ENCODE measurements at regions not wholly inside any gene's neighbourhood (a gene's known extent, or its start where the extent isn't known, plus 50 kb on each side); places are given as distances from the start of the nearest gene placed in this dataset.

DNA sequence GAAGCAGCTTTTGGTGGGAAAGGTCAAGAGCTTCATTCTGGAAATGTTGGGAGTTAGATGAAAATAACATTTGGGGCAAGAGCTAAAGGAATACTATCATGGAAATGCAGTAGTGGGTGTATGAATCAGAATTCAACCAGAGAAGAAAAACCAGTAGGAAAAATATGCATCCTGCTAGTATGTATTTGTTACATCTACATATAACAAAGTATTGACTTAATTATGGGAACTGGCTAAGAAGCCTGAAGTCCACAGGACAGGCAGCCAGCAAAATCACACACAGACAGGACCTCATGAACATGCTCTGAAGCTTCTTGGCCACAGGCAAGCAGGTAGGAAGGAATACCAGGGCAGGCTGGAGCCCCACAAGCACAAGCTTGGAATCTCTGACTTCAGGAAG is 185.8 kb downstream of the FBXO15 start:
- DNase-seq: no peak

GRCh38 chr18:73959352-73959751 is 188.3 kb downstream of the FBXO15 start:
- DNase-seq: no peak

DNA sequence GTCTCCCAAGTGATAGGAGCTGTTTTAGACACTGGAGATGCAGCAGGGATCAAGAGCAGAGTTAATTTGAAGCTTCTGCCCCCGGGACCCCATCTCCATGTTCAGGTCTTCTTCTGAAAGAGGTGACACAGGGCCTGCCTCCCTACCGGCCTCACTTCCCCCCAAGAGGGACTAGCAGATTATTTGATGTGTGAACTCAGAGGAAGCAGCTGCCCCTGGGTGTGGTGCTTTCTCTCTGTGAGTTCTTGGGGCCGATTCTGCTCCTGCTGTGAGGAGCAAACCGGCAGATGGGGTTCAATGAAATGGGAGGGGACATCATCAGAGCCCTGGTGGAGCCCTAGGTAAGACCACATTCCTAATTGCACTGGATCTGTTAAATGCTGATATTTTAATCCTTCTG is 193.4 kb downstream of the FBXO15 start:
- no peak for DNase-seq

GRCh38 chr18:73952296-73952946 is 195.2 kb downstream of the FBXO15 start:
- no peak for DNase-seq

- DNase-seq: no peak
Observed at GRCh38 chr18:73950116-73950700, 197.4 kb downstream of the FBXO15 start.

- no peak for DNase-seq
Observed at GRCh38 chr18:73948497-73948896, 199.1 kb downstream of the FBXO15 start.

DNA sequence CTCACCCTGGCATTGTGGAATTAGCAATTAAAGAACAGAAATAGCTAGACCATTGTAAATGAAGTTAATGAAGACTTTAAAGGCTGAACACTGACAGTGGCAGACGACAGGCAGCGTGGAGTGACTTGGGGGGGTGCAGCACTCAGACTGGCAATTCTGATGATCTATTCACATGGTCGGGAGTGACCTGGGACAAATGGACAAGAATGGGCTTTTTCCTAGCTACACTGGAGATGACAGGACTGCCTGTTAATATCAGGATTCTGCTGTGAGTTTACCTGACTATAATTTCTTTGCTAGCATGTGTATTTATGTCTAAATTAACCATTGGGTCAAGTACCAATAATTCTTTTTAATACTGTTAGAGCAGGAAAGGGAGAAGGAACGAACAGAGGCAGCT is 199.6 kb downstream of the FBXO15 start:
- DNase-seq: no peak

DNA sequence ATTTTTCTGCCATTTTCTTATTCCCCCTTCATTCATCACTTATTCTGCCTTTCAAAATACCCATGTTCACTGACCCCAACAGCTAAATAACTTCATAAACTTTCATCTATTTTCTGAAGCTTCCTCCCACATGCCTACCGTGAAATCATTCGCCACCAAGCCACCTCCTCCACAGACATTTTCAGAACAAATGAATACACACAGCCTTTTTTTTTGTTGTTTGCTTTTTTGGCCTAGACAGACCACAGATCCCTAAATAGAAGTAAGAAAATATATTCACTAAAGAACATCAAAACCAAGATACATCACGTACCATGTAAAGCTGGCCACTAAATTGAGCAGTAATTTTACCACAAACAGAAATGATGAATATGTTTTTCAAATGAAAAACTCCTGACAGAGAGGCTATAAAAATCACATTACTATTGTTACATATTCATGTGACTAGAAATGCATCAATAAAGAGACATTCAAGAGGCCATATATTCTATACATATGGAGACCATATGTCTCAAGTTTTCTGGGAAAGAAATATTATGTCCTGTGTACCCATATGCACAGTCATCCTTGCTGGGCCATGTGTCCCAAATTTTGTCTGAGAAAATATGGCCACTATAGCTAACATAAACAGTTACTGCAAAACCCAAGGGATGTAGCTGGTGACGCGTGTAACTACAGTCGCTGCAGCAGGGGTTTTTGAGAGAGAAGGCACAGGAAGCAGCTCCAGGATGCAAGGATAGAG is 200.3 kb downstream of the FBXO15 start:
- DNase-seq: no peak

DNA sequence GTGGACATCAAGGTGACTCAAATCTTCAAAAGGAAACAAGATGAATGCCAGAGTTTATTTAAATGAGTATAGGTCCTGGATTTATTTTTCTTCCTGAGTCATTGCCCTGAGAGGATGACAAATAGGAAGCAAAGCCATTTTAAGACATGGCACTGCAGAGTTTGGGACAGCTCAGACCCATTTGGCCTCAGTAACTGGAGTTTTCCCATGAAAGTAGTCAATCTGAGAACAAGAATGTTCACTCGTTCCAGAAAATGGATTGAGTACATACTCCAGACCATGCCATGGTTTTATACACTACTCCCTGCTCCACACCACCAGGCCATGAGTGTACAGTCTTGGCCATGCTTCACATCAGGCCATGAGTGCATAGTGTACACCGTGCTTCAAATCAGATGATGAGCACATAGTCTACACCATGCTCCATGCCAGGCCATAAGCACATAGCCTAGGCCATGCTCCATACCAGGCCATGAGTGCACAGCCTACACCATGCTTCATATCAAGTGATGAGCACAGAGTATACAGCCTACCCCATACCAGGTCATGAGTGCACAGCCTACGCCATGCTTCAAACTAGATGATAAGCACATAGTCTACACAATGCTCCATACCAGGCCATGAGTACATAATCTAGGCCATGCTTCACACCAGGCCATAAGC is 202.4 kb downstream of the FBXO15 start:
- no peak for DNase-seq

DNA sequence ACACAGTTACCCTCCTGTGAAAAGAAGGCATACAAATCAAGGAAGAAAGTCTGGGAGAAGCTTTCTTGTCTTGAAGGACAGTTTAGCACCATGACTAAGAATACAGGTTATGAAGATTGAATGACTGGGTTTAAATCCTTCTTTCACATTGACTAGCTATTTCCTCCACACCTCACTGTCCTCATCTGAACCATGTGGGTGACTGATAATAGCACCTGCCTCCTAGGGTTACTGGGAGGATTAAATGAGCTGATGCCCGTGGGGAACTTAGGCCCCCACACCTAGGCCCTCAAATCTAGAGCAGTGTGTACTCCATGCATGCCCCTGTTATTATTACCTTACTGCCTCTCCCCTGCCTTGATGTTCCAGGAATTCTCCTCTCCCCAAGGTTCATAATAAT is 202.9 kb downstream of the FBXO15 start:
- DNase-seq: no peak

DNA sequence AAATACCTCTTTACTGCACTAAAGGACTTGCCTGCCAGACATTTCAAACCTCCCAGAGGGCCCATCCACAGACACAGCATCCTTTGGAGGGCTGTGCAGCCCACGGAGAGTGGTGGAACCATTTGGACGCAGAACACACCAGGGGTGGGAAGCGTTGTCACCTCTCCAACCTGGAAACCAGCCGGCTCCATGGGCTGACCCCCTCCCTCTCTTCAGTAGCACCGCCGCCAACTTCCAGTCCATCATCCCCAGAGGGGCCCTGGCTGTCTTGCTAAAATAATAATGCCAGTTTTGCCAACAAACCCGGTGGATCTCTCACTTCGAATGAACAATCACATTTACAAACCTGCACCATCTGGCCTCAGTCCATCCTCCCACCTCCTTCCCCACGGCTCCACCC is 203.9 kb downstream of the FBXO15 start:
- no peak for DNase-seq

DNA sequence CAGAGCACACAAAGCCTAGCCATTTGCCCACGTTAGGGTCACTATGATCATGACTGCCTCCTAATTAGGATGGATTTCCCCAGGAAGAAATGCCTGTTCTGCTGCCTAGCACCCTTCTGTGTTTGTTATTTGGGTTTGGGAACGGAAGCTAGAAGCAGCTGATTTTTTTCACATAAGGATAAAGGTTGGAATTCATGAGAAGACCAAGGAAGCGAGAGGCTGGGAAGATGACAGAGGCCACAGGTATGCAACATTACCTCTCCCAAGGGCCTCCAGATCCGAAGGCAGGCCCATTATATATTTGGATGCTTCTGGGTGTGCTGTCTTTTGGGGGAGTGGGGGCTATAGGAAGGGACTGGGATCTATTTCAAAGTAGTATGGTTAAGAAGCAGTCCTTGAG is 204.7 kb downstream of the FBXO15 start:
- no peak for DNase-seq

DNA sequence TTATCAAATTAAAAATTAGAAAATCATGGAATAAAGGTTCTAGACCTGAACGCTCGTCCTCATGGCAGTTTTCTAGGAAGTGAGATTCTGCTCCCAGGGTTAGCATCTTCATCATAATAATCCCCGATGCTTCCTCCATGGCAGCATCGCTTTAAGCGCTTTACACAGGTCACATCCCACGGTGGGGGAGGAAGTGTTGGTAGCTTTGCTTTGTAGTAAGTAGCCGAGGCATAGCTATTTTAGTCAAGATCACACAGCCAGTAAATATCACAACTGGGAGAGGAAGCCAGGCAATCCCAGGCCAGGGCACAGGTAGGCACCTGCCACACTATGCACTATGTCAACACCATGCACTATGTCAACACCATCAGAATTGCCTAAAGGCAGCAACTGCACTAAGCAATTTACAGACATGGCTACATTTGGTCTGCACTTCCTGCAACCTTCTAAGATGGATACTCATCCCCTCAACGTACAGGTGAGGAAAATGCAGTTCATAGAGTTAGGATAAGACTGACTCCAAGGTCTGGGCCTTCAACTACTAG is 205.5 kb downstream of the FBXO15 start:
- DNase-seq: peak; percentile 17

DNA sequence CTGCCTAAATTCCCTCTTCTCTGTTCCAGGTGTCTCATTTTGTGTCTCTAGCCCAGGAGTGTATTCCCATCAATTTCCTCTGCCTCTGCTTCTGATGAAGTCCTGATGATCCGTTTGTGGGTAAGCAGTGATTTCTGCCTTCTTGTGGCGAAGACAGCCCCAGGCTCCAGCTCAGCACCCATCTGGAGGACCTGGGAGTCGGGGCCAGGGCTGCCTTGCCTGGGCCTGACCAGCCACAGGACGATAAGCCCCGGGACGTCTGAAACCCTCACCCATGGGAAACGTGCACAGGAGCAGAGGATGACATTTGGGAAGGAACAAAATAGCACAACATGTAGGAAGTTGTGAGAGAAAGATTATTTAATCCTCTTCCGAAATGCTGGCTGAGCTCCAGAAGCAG is 206.9 kb downstream of the FBXO15 start:
- DNase-seq: no peak

- DNase-seq: no peak
Observed at GRCh38 chr18:73939391-73939790, 208.2 kb downstream of the FBXO15 start.

DNA sequence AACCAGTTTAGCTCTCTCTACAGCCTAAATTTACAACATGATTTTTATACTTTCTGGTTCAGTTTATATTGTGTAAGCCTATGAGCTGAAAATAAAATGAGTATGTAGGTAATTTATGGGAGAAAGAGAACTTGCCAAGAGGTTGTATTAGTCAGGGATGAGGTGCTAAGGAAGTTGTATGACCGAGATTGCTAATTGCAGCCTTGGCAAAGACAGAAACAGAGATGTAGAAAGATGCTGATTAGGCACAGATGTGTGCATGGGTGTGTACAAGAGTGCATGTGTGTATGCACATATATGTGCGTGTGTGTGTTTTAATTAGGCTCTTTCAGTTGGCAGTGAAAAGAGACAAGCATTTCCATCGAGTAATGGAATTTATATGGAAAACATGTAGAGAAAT is 213.9 kb downstream of the FBXO15 start:
- DNase-seq: no peak

DNA sequence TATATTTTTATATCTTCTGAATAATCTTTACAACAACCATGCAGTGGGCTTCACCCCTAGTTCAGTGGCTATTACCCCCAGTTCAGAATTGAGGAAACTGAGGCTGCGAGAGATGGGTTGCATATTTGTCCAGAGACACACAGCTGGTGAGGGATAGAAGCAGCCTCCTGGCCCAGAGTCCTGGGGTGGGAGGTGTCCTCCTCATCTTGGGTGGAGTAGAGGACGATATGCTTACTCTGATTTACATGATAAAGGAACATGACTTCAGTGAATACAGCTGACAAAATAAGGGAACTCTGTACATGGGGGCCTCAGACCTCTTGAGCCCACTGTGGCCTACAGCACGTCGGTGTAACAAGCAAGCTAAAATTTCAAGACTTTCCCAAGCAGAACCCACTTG is 214.7 kb downstream of the FBXO15 start:
- DNase-seq: no peak

GRCh38 chr18:73927496-73927895 is 220.1 kb downstream of the FBXO15 start:
- no peak for DNase-seq

GRCh38 chr18:73924836-73925235 is 222.8 kb downstream of the FBXO15 start:
- no peak for DNase-seq

DNA sequence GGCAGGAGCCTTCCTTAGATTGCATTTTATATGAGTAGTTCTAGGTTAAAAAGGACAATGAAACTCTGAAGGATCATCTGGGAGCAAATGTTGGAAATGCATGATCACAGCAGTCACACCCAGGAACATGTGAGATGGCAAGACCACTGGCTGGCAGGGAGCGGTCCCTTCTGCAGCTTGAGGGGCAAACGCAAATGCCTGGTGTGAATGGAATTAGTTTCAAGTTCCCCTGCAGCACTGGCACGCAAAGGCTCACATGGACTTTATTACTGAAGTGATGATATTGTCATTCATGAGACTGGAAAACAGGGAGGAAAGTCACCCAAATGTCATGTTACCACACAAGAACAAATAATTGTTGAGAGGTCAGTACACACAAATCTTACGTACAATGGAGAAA is 223.3 kb downstream of the FBXO15 start:
- no peak for DNase-seq

GRCh38 chr18:73923866-73924265 is 223.8 kb downstream of the FBXO15 start:
- no peak for DNase-seq

DNA sequence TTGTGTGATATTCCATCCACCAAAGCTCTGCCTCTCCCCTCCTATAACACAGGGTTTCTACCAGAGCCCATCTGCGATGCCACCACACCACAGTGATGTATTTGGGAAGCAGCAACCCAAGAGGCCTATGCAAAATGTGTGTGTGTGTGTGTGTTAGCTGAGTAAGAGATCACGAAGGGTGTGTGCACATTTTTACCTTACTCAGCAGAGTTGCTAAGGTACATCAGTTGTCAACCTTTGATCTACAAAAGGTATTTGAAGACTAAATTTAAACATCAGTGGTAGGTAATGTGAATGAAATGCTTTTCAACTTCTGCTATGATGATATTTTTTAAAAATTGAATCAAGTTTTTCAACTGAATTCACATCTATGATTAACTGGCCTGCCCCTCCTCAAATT is 227.6 kb downstream of the FBXO15 start:
- DNase-seq: no peak

GRCh38 chr18:73918816-73919215 is 228.8 kb downstream of the FBXO15 start:
- DNase-seq: no peak

- DNase-seq: no peak
Observed at GRCh38 chr18:73917046-73917445, 230.6 kb downstream of the FBXO15 start.
